Central memory CD8-positive, alpha-beta T cell (primary cell): ENCODE measurements at regions not wholly inside any gene's neighbourhood (a gene's known extent, or its start where the extent isn't known, plus 50 kb on each side); places are given as distances from the start of the nearest gene placed in this dataset.
"Not testable (repeated sequence)": the region's sequence is repeated elsewhere in the genome, so short reads cannot be mapped to it uniquely, and the experiment has no call there.

Experiments used
- ATAC-seq: fragments of 150-1000 bp; cut with Tn5 transposase; replicated peaks from 2 replicates; pipeline ENCODE4 v1.10.0; 2022; ENCODE audit warnings: mild to moderate bottlenecking, moderate FRiP score, moderate number of reproducible peaks; ENCODE audit not compliant: poor library complexity, severe bottlenecking; ENCODE audit errors: extremely low read depth
- DNase-seq, 2 donors: peaks; one replicate each; pipeline ENCODE4 v3.0.0; 2021; ENCODE audit warnings: low spot score in 2 of 2
- H3K27ac Mint-ChIP-seq: one replicate; pipeline ENCODE4 v1.8.0; 2022; ENCODE audit warnings: low read depth, mild to moderate bottlenecking, moderate library complexity, mixed read lengths
- H3K27me3 Mint-ChIP-seq: one replicate; pipeline ENCODE4 v1.8.0; 2022; ENCODE audit warnings: mixed read lengths
- H3K36me3 Mint-ChIP-seq: one replicate; pipeline ENCODE4 v1.8.0; 2022; ENCODE audit warnings: mild to moderate bottlenecking, moderate library complexity, mixed read lengths; ENCODE audit not compliant: insufficient read depth
- H3K4me1 Mint-ChIP-seq: one replicate; pipeline ENCODE4 v1.8.0; 2022; ENCODE audit warnings: mixed read lengths
- H3K4me3 Mint-ChIP-seq: one replicate; pipeline ENCODE4 v1.8.0; 2022; ENCODE audit warnings: mild to moderate bottlenecking, moderate library complexity, mixed read lengths
- H3K9me3 Mint-ChIP-seq: one replicate; pipeline ENCODE4 v1.8.0; 2022; ENCODE audit warnings: mixed read lengths

- Mint-ChIP-seq H3K4me1 (no peaks in the 10 kb centered on the region), H3K9me3 (peaks cover 15% of the 10 kb centered on the region), H3K27ac (no peak overlapping the region), H3K36me3 (no peaks in the 10 kb centered on the region), H3K27me3 (no peaks in the 10 kb centered on the region), H3K4me3 (no peak overlapping the region)
- ATAC-seq (no peak), DNase-seq (no peak)
Measured at GRCh38 chr5:63811286-63811685, 151.0 kb downstream of the HTR1A start.

GRCh38 chr5:63805151-63805550 lies 157.1 kb downstream of the HTR1A start:
- Mint-ChIP-seq H3K27me3 (no peaks in the 10 kb centered on the region), H3K4me3 (no peak overlapping the region), H3K4me1 (no peaks in the 10 kb centered on the region), H3K36me3 (peaks cover 2% of the 10 kb centered on the region), H3K9me3 (peaks cover 15% of the 10 kb centered on the region), H3K27ac (no peak overlapping the region)
- DNase-seq (no peak), ATAC-seq (no peak)

- Mint-ChIP-seq H3K36me3 (peaks cover 2% of the 10 kb centered on the region), H3K9me3 (peaks cover 20% of the 10 kb centered on the region), H3K27ac (no peak overlapping the region), H3K4me1 (no peaks in the 10 kb centered on the region), H3K4me3 (no peak overlapping the region), H3K27me3 (no peaks in the 10 kb centered on the region)
- no peak for DNase-seq
- no peak for ATAC-seq
Measured at GRCh38 chr5:63803165-63803564, 159.1 kb downstream of the HTR1A start.

- Mint-ChIP-seq H3K27me3 (no peaks in the 10 kb centered on the region), H3K27ac (no peak overlapping the region), H3K4me3 (no peak overlapping the region), H3K36me3 (no peaks in the 10 kb centered on the region), H3K9me3 (peaks cover 32% of the 10 kb centered on the region), H3K4me1 (no peaks in the 10 kb centered on the region)
- no peak for DNase-seq
- no peak for ATAC-seq
Measured at GRCh38 chr5:63794979-63795378, 167.3 kb downstream of the HTR1A start.

GRCh38 chr5:63794296-63794695 lies 167.9 kb downstream of the HTR1A start:
- Mint-ChIP-seq H3K27ac (no peak overlapping the region), H3K9me3 (peaks cover 25% of the 10 kb centered on the region), H3K36me3 (no peaks in the 10 kb centered on the region), H3K4me3 (no peak overlapping the region), H3K4me1 (no peaks in the 10 kb centered on the region), H3K27me3 (no peaks in the 10 kb centered on the region)
- no peak for DNase-seq
- ATAC-seq = no peak

GRCh38 chr5:63774939-63775338 lies 187.3 kb downstream of the HTR1A start:
- H3K27ac Mint-ChIP-seq = no peak overlapping the region
- no peaks in the 10 kb centered on the region for H3K27me3 Mint-ChIP-seq
- no peak for DNase-seq
- no peak for ATAC-seq
- no peaks in the 10 kb centered on the region for H3K36me3 Mint-ChIP-seq
- H3K4me1 Mint-ChIP-seq = no peaks in the 10 kb centered on the region
- peaks cover 19% of the 10 kb centered on the region for H3K9me3 Mint-ChIP-seq
- no peak overlapping the region for H3K4me3 Mint-ChIP-seq

GRCh38 chr5:63768221-63768620 lies 194.0 kb downstream of the HTR1A start:
- H3K4me1 Mint-ChIP-seq = no peaks in the 10 kb centered on the region
- H3K27ac Mint-ChIP-seq = no peak overlapping the region
- ATAC-seq = no peak
- no peaks in the 10 kb centered on the region for H3K27me3 Mint-ChIP-seq
- no peaks in the 10 kb centered on the region for H3K36me3 Mint-ChIP-seq
- DNase-seq = no peak
- H3K9me3 Mint-ChIP-seq = peaks cover 27% of the 10 kb centered on the region
- no peak overlapping the region for H3K4me3 Mint-ChIP-seq

GRCh38 chr5:63760965-63761364 lies 201.3 kb downstream of the HTR1A start:
- ATAC-seq (no peak), DNase-seq (no peak)
- H3K4me1 Mint-ChIP-seq = no peaks in the 10 kb centered on the region
- peaks cover 16% of the 10 kb centered on the region for H3K9me3 Mint-ChIP-seq
- no peaks in the 10 kb centered on the region for H3K27me3 Mint-ChIP-seq
- H3K36me3 Mint-ChIP-seq = no peaks in the 10 kb centered on the region
- no peak overlapping the region for H3K4me3 Mint-ChIP-seq
- no peak overlapping the region for H3K27ac Mint-ChIP-seq

- Mint-ChIP-seq H3K27ac (no peak overlapping the region), H3K4me3 (no peak overlapping the region), H3K36me3 (peaks cover under 1% of the 10 kb centered on the region), H3K4me1 (no peaks in the 10 kb centered on the region), H3K27me3 (no peaks in the 10 kb centered on the region), H3K9me3 (peaks cover 25% of the 10 kb centered on the region)
- DNase-seq (no peak), ATAC-seq (no peak)
Measured at GRCh38 chr5:63743096-63743798, 219.0 kb downstream of the HTR1A start.

- not testable (repeated sequence) for H3K27me3 Mint-ChIP-seq, ATAC-seq, DNase-seq, H3K9me3 Mint-ChIP-seq, H3K27ac Mint-ChIP-seq, H3K4me1 Mint-ChIP-seq, H3K4me3 Mint-ChIP-seq, H3K36me3 Mint-ChIP-seq
Measured at GRCh38 chr5:63732880-63733279, 229.4 kb downstream of the HTR1A start.

- H3K27me3 Mint-ChIP-seq = no peaks in the 10 kb centered on the region
- H3K27ac Mint-ChIP-seq = no peak overlapping the region
- H3K4me3 Mint-ChIP-seq = no peak overlapping the region
- H3K36me3 Mint-ChIP-seq = no peaks in the 10 kb centered on the region
- ATAC-seq = no peak
- peaks cover 14% of the 10 kb centered on the region for H3K9me3 Mint-ChIP-seq
- no peak for DNase-seq
- H3K4me1 Mint-ChIP-seq = no peaks in the 10 kb centered on the region
Measured at GRCh38 chr5:63727583-63727982, 234.7 kb downstream of the HTR1A start.

GRCh38 chr5:63726496-63726895 lies 235.7 kb downstream of the HTR1A start:
- Mint-ChIP-seq H3K27me3 (no peaks in the 10 kb centered on the region), H3K36me3 (no peaks in the 10 kb centered on the region), H3K27ac (no peak overlapping the region), H3K4me1 (no peaks in the 10 kb centered on the region), H3K9me3 (peaks cover 14% of the 10 kb centered on the region), H3K4me3 (no peak overlapping the region)
- DNase-seq (no peak), ATAC-seq (no peak)

- H3K27me3 Mint-ChIP-seq = no peaks in the 10 kb centered on the region
- H3K4me1 Mint-ChIP-seq = no peaks in the 10 kb centered on the region
- H3K9me3 Mint-ChIP-seq = peaks cover 10% of the 10 kb centered on the region
- no peak overlapping the region for H3K4me3 Mint-ChIP-seq
- H3K27ac Mint-ChIP-seq = no peak overlapping the region
- DNase-seq = no peak
- H3K36me3 Mint-ChIP-seq = no peaks in the 10 kb centered on the region
- no peak for ATAC-seq
Measured at GRCh38 chr5:63719147-63719546, 243.1 kb downstream of the HTR1A start.
